HL-60 (cell line): ENCODE measurements at regions not wholly inside any gene's neighbourhood (a gene's known extent, or its start where the extent isn't known, plus 50 kb on each side); places are given as distances from the start of the nearest gene placed in this dataset.

Experiments used
- DNase-seq, 2 experiments: peaks; one replicate each; pipeline ENCODE4 v3.0.0-alpha.2; 2010 to 2020; ENCODE audit warnings: low read depth in 1 of 2, low spot score in 1 of 2
- H3K27ac ChIP-seq: fragments of 250-450 bp; sonication (Bioruptor Pico); replicated peaks from 2 replicates; pipeline ENCODE4 v1.5.1; 2020; ENCODE audit warnings: mild to moderate bottlenecking, moderate library complexity
- H3K27me3 ChIP-seq: fragments of 250-450 bp; sonication (Bioruptor Pico); 2 replicates; pipeline ENCODE4 v1.5.1; 2021; ENCODE audit warnings: mild to moderate bottlenecking, moderate library complexity; ENCODE audit not compliant: insufficient read depth, poor library complexity, severe bottlenecking
- H3K4me3 ChIP-seq: replicated peaks from 2 replicates; pipeline ENCODE4 v1.5.1; 2011; ENCODE audit warnings: mild to moderate bottlenecking, control low read depth, low read length; ENCODE audit not compliant: insufficient read depth
- CTCF ChIP-seq: IDR thresholded peaks from one replicate; pipeline ENCODE4 v1.5.1; 2011; ENCODE audit warnings: low read length, control low read depth, inconsistent platforms; ENCODE audit not compliant: insufficient read depth
- GABPA ChIP-seq: IDR thresholded peaks from 2 replicates; pipeline ENCODE4 v1.6.1; 2012; ENCODE audit warnings: low read depth
- POLR2AphosphoS5 ChIP-seq: IDR thresholded peaks from 2 replicates; pipeline ENCODE4 v1.6.1; 2012; ENCODE audit warnings: low read depth
- REST ChIP-seq: IDR thresholded peaks from 2 replicates; pipeline ENCODE4 v1.6.1; 2012; ENCODE audit warnings: low read depth; ENCODE audit not compliant: insufficient replicate concordance
- SPI1 ChIP-seq: IDR thresholded peaks from 2 replicates; pipeline ENCODE4 v1.6.1; 2012; ENCODE audit warnings: low read depth, mild to moderate bottlenecking, borderline replicate concordance

GRCh38 chr2:224158061-224158460 lies 119.0 kb upstream of the SERPINE2 start:
- no peak overlapping the region for H3K27ac ChIP-seq
- DNase-seq = no peak
- no peak overlapping the region for H3K4me3 ChIP-seq
- no peak for TF ChIP-seq POLR2AphosphoS5
- no peak for TF ChIP-seq SPI1
- no peak for TF ChIP-seq REST
- TF ChIP-seq CTCF = no peak
- no peak for TF ChIP-seq GABPA
- no peaks in the 10 kb centered on the region for H3K27me3 ChIP-seq

GRCh38 chr2:224157655-224158054 lies 118.6 kb upstream of the SERPINE2 start:
- no peak for DNase-seq
- TF ChIP-seq GABPA (no peak), POLR2AphosphoS5 (no peak)
- Histone ChIP-seq H3K27ac (no peak overlapping the region), H3K27me3 (no peaks in the 10 kb centered on the region), H3K4me3 (no peak overlapping the region)

- TF ChIP-seq GABPA (no peak), REST (no peak), POLR2AphosphoS5 (no peak), SPI1 (no peak), CTCF (no peak)
- H3K4me3 ChIP-seq = no peak overlapping the region
Observed at GRCh38 chr2:224156436-224156835, 117.3 kb upstream of the SERPINE2 start.

GRCh38 chr2:224155896-224156295 lies 116.8 kb upstream of the SERPINE2 start:
- no peak overlapping the region for H3K27ac ChIP-seq
- H3K27me3 ChIP-seq = no peaks in the 10 kb centered on the region
- TF ChIP-seq CTCF (no peak), POLR2AphosphoS5 (no peak), REST (no peak), GABPA (no peak), SPI1 (no peak)
- DNase-seq = no peak
- no peak overlapping the region for H3K4me3 ChIP-seq

More at GRCh38 chr2:224156436-224156835, 117.3 kb upstream of the SERPINE2 start:
- DNase-seq = no peak
- Histone ChIP-seq H3K27me3 (no peaks in the 10 kb centered on the region), H3K27ac (no peak overlapping the region)
